ENCODE measurements at regions not wholly inside any gene's neighbourhood (a gene's known extent, or its start where the extent isn't known, plus 50 kb on each side); places are given as distances from the start of the nearest gene placed in this dataset.

GRCh38 chr3:159528251-159528895 lies 460.3 kb upstream of the IL12A start:
- no peak overlapping the region for H3K4me3 ChIP-seq
- no peak overlapping the region for H3K27ac ChIP-seq
- TF ChIP-seq, protein P1, sequence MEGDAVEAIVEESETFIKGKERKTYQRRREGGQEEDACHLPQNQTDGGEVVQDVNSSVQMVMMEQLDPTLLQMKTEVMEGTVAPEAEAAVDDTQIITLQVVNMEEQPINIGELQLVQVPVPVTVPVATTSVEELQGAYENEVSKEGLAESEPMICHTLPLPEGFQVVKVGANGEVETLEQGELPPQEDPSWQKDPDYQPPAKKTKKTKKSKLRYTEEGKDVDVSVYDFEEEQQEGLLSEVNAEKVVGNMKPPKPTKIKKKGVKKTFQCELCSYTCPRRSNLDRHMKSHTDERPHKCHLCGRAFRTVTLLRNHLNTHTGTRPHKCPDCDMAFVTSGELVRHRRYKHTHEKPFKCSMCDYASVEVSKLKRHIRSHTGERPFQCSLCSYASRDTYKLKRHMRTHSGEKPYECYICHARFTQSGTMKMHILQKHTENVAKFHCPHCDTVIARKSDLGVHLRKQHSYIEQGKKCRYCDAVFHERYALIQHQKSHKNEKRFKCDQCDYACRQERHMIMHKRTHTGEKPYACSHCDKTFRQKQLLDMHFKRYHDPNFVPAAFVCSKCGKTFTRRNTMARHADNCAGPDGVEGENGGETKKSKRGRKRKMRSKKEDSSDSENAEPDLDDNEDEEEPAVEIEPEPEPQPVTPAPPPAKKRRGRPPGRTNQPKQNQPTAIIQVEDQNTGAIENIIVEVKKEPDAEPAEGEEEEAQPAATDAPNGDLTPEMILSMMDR (IDR thresholded peaks at IDR 0.05) = no peak
- no peak for DNase-seq (ENCODE audit: low spot score)

GRCh38 chr3:159532577-159532976 lies 456.1 kb upstream of the IL12A start:
- H3K4me3 ChIP-seq = no peak overlapping the region
- DNase-seq (ENCODE audit: low spot score) = no peak
- H3K27ac ChIP-seq = no peak overlapping the region
- TF ChIP-seq, protein P1 (IDR thresholded peaks at IDR 0.05) = no peak

- H3K27ac ChIP-seq = no peak overlapping the region
- DNase-seq (ENCODE audit: low spot score) = no peak
- H3K4me3 ChIP-seq = no peak overlapping the region
- TF ChIP-seq, protein P1 (IDR thresholded peaks at IDR 0.05) = no peak
These were observed 454.1 kb upstream of the IL12A start for GRCh38 chr3:159534496-159534895.

DNA sequence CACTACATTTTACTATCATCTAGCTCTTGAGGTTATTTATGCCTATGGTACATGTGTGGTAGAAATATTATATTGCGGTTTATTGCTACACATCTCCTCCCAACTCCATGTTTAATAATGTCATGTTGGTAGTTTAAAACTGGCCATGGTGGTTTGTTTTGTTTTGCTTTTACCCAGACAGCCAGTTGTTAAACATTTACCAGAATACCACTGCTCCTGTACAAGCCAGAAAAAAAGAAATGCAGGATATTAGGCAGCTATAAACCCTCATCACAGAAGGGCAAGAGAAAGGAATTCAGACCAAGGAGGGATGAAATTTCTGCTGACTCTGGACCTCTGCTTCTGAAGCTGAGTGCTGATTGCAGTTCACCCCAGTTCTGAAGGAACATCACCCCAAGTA lies 451.8 kb upstream of the IL12A start:
- TF ChIP-seq, protein P1 (IDR thresholded peaks at IDR 0.05) = no peak
- DNase-seq (ENCODE audit: low spot score) = no peak
- no peak overlapping the region for H3K4me3 ChIP-seq
- no peak overlapping the region for H3K27ac ChIP-seq

GRCh38 chr3:159538507-159538906 lies 450.1 kb upstream of the IL12A start:
- Histone ChIP-seq H3K27ac (no peak overlapping the region), H3K4me3 (no peak overlapping the region)
- TF ChIP-seq, protein P1 (IDR thresholded peaks at IDR 0.05) = no peak
- DNase-seq (ENCODE audit: low spot score) = no peak

- TF ChIP-seq, protein P1 (IDR thresholded peaks at IDR 0.05) = no peak
- DNase-seq (ENCODE audit: low spot score) = no peak
These were observed 447.6 kb upstream of the IL12A start for GRCh38 chr3:159540882-159541495.

More at GRCh38 chr3:159540882-159541495, 447.6 kb upstream of the IL12A start:
- Histone ChIP-seq H3K27ac (no peak overlapping the region), H3K4me3 (no peak overlapping the region)

Data from coronary artery (tissue), 2 donors.